ENCODE measurements at regions not wholly inside any gene's neighbourhood (a gene's known extent, or its start where the extent isn't known, plus 50 kb on each side); places are given as distances from the start of the nearest gene placed in this dataset.

- Mint-ChIP-seq H3K27ac (no peak overlapping the region), H3K9me3 (peaks cover 3% of the 10 kb centered on the region), H3K27me3 (no peaks in the 10 kb centered on the region), H3K4me3 (no peak overlapping the region), H3K4me1 (peaks cover 10% of the 10 kb centered on the region), H3K36me3 (peaks cover 6% of the 10 kb centered on the region)
- CTCF ChIA-PET: no interaction called here
- no peak for DNase-seq
Observed at GRCh38 chr12:92550254-92550653, 152.5 kb upstream of the PLEKHG7 start.

- Mint-ChIP-seq H3K9me3 (peaks cover 5% of the 10 kb centered on the region), H3K36me3 (peaks cover 4% of the 10 kb centered on the region), H3K27ac (no peak overlapping the region), H3K4me1 (peaks cover 2% of the 10 kb centered on the region), H3K27me3 (no peaks in the 10 kb centered on the region), H3K4me3 (no peak overlapping the region)
- CTCF ChIA-PET: no interaction called here
- no peak for DNase-seq
Observed at GRCh38 chr12:92549516-92549915, 153.3 kb upstream of the PLEKHG7 start.

- no peak for DNase-seq
- CTCF ChIA-PET: interaction anchor here (0.9 to 1.4 kb wide), 2 partner anchors 9 to 21 kb away, joined by 3 read pairs; no protein-coding TSS in a partner anchor
- H3K4me3 Mint-ChIP-seq: no peak overlapping the region
- H3K27ac Mint-ChIP-seq: no peak overlapping the region
- peaks cover 10% of the 10 kb centered on the region for H3K4me1 Mint-ChIP-seq
- H3K36me3 Mint-ChIP-seq: peaks cover 6% of the 10 kb centered on the region
- H3K9me3 Mint-ChIP-seq: peaks cover 6% of the 10 kb centered on the region
- H3K27me3 Mint-ChIP-seq: no peaks in the 10 kb centered on the region
Observed at GRCh38 chr12:92547906-92548305, 154.9 kb upstream of the PLEKHG7 start.

GRCh38 chr12:92547420-92547819 lies 155.4 kb upstream of the PLEKHG7 start:
- Mint-ChIP-seq H3K27ac (no peak overlapping the region), H3K4me1 (peaks cover 10% of the 10 kb centered on the region), H3K9me3 (peaks cover 6% of the 10 kb centered on the region), H3K36me3 (peaks cover 6% of the 10 kb centered on the region), H3K27me3 (no peaks in the 10 kb centered on the region), H3K4me3 (no peak overlapping the region)
- CTCF ChIA-PET: interaction anchor here (0.9 to 1.4 kb wide), 2 partner anchors 9 to 22 kb away, joined by 3 read pairs; no protein-coding TSS in a partner anchor
- no peak for DNase-seq

GRCh38 chr12:92546635-92547348 lies 156.0 kb upstream of the PLEKHG7 start:
- H3K27ac Mint-ChIP-seq: no peak overlapping the region
- CTCF ChIA-PET: interaction anchor here (0.9 to 1.4 kb wide), 2 partner anchors 10 to 22 kb away, joined by 3 read pairs; no protein-coding TSS in a partner anchor
- peaks cover 9% of the 10 kb centered on the region for H3K9me3 Mint-ChIP-seq
- no peak overlapping the region for H3K4me3 Mint-ChIP-seq
- DNase-seq: no peak
- no peaks in the 10 kb centered on the region for H3K27me3 Mint-ChIP-seq
- peaks cover 10% of the 10 kb centered on the region for H3K36me3 Mint-ChIP-seq
- peaks cover 16% of the 10 kb centered on the region for H3K4me1 Mint-ChIP-seq

GRCh38 chr12:92546259-92546634 lies 156.5 kb upstream of the PLEKHG7 start:
- H3K27me3 Mint-ChIP-seq: no peaks in the 10 kb centered on the region
- no peak overlapping the region for H3K27ac Mint-ChIP-seq
- H3K4me1 Mint-ChIP-seq: peaks cover 21% of the 10 kb centered on the region
- peaks cover 10% of the 10 kb centered on the region for H3K36me3 Mint-ChIP-seq
- CTCF ChIA-PET: no interaction called here
- no peak overlapping the region for H3K4me3 Mint-ChIP-seq
- peaks cover 9% of the 10 kb centered on the region for H3K9me3 Mint-ChIP-seq
- DNase-seq: no peak

- no peak for DNase-seq
- H3K27ac Mint-ChIP-seq: no peak overlapping the region
- peaks cover 23% of the 10 kb centered on the region for H3K36me3 Mint-ChIP-seq
- no peak overlapping the region for H3K4me3 Mint-ChIP-seq
- CTCF ChIA-PET: interaction anchor here (0.7 kb wide), 2 partner anchors 14 to 102 kb away, joined by 4 read pairs; no protein-coding TSS in a partner anchor
- H3K27me3 Mint-ChIP-seq: no peaks in the 10 kb centered on the region
- peaks cover 14% of the 10 kb centered on the region for H3K9me3 Mint-ChIP-seq
- H3K4me1 Mint-ChIP-seq: peaks cover 40% of the 10 kb centered on the region
Observed at GRCh38 chr12:92544322-92544721, 158.5 kb upstream of the PLEKHG7 start.

- no peaks in the 10 kb centered on the region for H3K27me3 Mint-ChIP-seq
- no peak overlapping the region for H3K4me3 Mint-ChIP-seq
- CTCF ChIA-PET: no interaction called here
- no peak overlapping the region for H3K27ac Mint-ChIP-seq
- H3K36me3 Mint-ChIP-seq: peaks cover 26% of the 10 kb centered on the region
- no peak for DNase-seq
- peaks cover 17% of the 10 kb centered on the region for H3K9me3 Mint-ChIP-seq
- peaks cover 45% of the 10 kb centered on the region for H3K4me1 Mint-ChIP-seq
Observed at GRCh38 chr12:92543840-92544239, 158.9 kb upstream of the PLEKHG7 start.

- H3K4me1 Mint-ChIP-seq: peaks cover 50% of the 10 kb centered on the region
- no peak overlapping the region for H3K4me3 Mint-ChIP-seq
- peaks cover 27% of the 10 kb centered on the region for H3K36me3 Mint-ChIP-seq
- CTCF ChIA-PET: no interaction called here
- no peaks in the 10 kb centered on the region for H3K27me3 Mint-ChIP-seq
- peaks cover 19% of the 10 kb centered on the region for H3K9me3 Mint-ChIP-seq
- no peak for DNase-seq
- no peak overlapping the region for H3K27ac Mint-ChIP-seq
Observed at GRCh38 chr12:92543359-92543758, 159.4 kb upstream of the PLEKHG7 start.

- peaks cover 21% of the 10 kb centered on the region for H3K9me3 Mint-ChIP-seq
- no peak overlapping the region for H3K4me3 Mint-ChIP-seq
- no peak overlapping the region for H3K27ac Mint-ChIP-seq
- H3K4me1 Mint-ChIP-seq: peaks cover 61% of the 10 kb centered on the region
- H3K27me3 Mint-ChIP-seq: no peaks in the 10 kb centered on the region
- CTCF ChIA-PET: no interaction called here
- DNase-seq: no peak
- H3K36me3 Mint-ChIP-seq: peaks cover 31% of the 10 kb centered on the region
Observed at GRCh38 chr12:92541731-92542130, 161.1 kb upstream of the PLEKHG7 start.

GRCh38 chr12:92540782-92541423 lies 161.9 kb upstream of the PLEKHG7 start:
- Mint-ChIP-seq H3K27me3 (no peaks in the 10 kb centered on the region), H3K27ac (peak overlapping the region; percentile 95), H3K36me3 (peaks cover 31% of the 10 kb centered on the region), H3K4me1 (peaks cover 68% of the 10 kb centered on the region), H3K9me3 (peaks cover 21% of the 10 kb centered on the region), H3K4me3 (no peak overlapping the region)
- no peak for DNase-seq
- CTCF ChIA-PET: no interaction called here

- no peaks in the 10 kb centered on the region for H3K27me3 Mint-ChIP-seq
- H3K27ac Mint-ChIP-seq: peak overlapping the region; percentile 95
- H3K36me3 Mint-ChIP-seq: peaks cover 31% of the 10 kb centered on the region
- no peak overlapping the region for H3K4me3 Mint-ChIP-seq
- DNase-seq: peak; percentile 28
- peaks cover 21% of the 10 kb centered on the region for H3K9me3 Mint-ChIP-seq
- CTCF ChIA-PET: no interaction called here
- peaks cover 70% of the 10 kb centered on the region for H3K4me1 Mint-ChIP-seq
Observed at GRCh38 chr12:92539976-92540781, 162.6 kb upstream of the PLEKHG7 start.

GRCh38 chr12:92539110-92539749 lies 163.6 kb upstream of the PLEKHG7 start:
- Mint-ChIP-seq H3K36me3 (peaks cover 31% of the 10 kb centered on the region), H3K27ac (peak overlapping the region; percentile 95), H3K4me1 (peaks cover 69% of the 10 kb centered on the region), H3K9me3 (peaks cover 18% of the 10 kb centered on the region), H3K27me3 (no peaks in the 10 kb centered on the region), H3K4me3 (no peak overlapping the region)
- CTCF ChIA-PET: no interaction called here
- peak; percentile 50 for DNase-seq

Measured in activated naive CD4-positive, alpha-beta T cell treated with anti-CD3 and anti-CD28 coated beads, Interleukin-2, amount 10 ng/mL, durations not matched to agents 7 days and 5 days (primary cell).